Neutrophil (primary cell): ENCODE measurements at regions not wholly inside any gene's neighbourhood (a gene's known extent, or its start where the extent isn't known, plus 50 kb on each side); places are given as distances from the start of the nearest gene placed in this dataset.

Source experiments
- H3K27ac ChIP-seq: fragments of 200-600 bp; sonication (generic); 2 replicates; pipeline ENCODE4 v1.5.1; 2016; ENCODE audit warnings: mild to moderate bottlenecking, moderate library complexity
- H3K27me3 ChIP-seq: fragments of 200-600 bp; sonication (generic); 2 replicates; pipeline ENCODE4 v1.6.0; 2016; ENCODE audit warnings: mild to moderate bottlenecking
- H3K36me3 ChIP-seq: fragments of 200-600 bp; sonication (generic); 2 replicates; pipeline ENCODE4 v1.5.1; 2017
- H3K4me1 ChIP-seq, 2 experiments: fragments of 200-600 bp in 1 of 2; sonication (generic) in 1 of 2; 1 replicate in 1 of 2; 2 replicates in 1 of 2; pipeline versions ENCODE4 v1.5.1 to v1.6.1; 2013 to 2016; ENCODE audit warnings: low read depth in 1 of 2, low read length in 1 of 2, mild to moderate bottlenecking in 1 of 2, moderate library complexity in 1 of 2; ENCODE audit not compliant: control insufficient read depth in 1 of 2, insufficient read depth in 1 of 2
- H3K4me3 ChIP-seq, 2 experiments: fragments of 200-600 bp in 1 of 2; sonication (generic) in 1 of 2; 1 replicate in 1 of 2; 2 replicates in 1 of 2; pipeline ENCODE4 v1.5.1; 2013 to 2016; ENCODE audit warnings: low read depth in 1 of 2, low read length in 1 of 2, mild to moderate bottlenecking in 1 of 2, moderate library complexity in 1 of 2
- H3K9me3 ChIP-seq: fragments of 200-600 bp; sonication (generic); 2 replicates; pipeline ENCODE4 v1.5.1; 2016
- CTCF ChIP-seq: fragments of 200-600 bp; sonication (generic); IDR thresholded peaks from 2 replicates; pipeline ENCODE4 v1.5.1; 2016; ENCODE audit warnings: antibody characterized with exemption

GRCh38 chr5:82822634-82822927, 254.6 kb downstream of the TMEM167A start:
- Histone ChIP-seq H3K9me3 (no peaks in the 10 kb centered on the region), H3K27me3 (no peaks in the 10 kb centered on the region), H3K27ac (no peak overlapping the region), H3K4me1 (no peaks in the 10 kb centered on the region), H3K4me3 (no peak overlapping the region), H3K36me3 (no peaks in the 10 kb centered on the region)
- no peak for TF ChIP-seq CTCF

GRCh38 chr5:82821846-82822633, 255.2 kb downstream of the TMEM167A start:
- no peak overlapping the region for H3K4me3 ChIP-seq
- H3K4me1 ChIP-seq: no peaks in the 10 kb centered on the region
- H3K36me3 ChIP-seq: no peaks in the 10 kb centered on the region
- H3K27me3 ChIP-seq: no peaks in the 10 kb centered on the region
- no peaks in the 10 kb centered on the region for H3K9me3 ChIP-seq
- no peak for TF ChIP-seq CTCF
- H3K27ac ChIP-seq: no peak overlapping the region

DNA sequence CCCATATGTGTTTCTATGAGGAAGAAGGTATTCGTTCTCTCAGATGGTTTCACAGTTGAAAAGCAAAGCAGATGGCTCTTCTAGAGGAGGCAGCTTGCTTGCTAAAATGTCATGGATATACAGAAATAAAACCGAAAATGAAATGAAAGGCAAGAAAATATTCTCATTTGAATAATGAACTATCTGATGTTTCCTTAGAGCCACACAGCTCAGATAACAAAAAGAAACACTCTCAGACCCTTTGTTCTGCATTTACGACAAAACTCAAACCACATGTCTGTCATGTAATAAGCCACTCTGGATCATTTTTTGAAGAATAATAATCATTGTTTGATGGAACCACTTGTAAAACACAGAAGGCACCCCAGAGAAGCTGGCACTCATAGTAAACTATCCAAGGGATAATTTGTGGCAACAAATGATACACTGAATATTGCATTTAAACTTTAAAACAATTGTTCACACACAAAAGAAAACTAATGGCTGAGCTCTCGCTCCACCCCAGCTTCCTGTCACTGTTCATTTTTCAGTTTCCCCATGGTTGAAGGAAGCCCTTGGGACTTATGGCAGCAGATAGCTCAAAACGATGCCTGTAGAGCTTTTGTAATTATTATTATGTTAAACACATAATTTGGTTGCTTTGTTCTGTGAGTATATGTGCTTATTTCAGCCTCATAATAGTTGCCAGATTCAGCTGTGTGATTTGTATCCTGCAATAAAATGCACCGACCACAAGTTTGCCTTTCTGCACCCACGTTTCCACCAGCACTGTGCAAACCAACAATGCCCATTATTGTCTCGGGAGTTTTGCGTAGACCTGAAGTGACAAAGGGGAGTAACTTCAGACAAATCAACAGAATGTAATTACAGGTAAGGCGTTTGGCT, 256.0 kb downstream of the TMEM167A start:
- no peak overlapping the region for H3K4me3 ChIP-seq
- TF ChIP-seq CTCF: no peak
- H3K27me3 ChIP-seq: no peaks in the 10 kb centered on the region
- no peaks in the 10 kb centered on the region for H3K4me1 ChIP-seq
- no peaks in the 10 kb centered on the region for H3K9me3 ChIP-seq
- H3K27ac ChIP-seq: no peak overlapping the region
- no peaks in the 10 kb centered on the region for H3K36me3 ChIP-seq

DNA sequence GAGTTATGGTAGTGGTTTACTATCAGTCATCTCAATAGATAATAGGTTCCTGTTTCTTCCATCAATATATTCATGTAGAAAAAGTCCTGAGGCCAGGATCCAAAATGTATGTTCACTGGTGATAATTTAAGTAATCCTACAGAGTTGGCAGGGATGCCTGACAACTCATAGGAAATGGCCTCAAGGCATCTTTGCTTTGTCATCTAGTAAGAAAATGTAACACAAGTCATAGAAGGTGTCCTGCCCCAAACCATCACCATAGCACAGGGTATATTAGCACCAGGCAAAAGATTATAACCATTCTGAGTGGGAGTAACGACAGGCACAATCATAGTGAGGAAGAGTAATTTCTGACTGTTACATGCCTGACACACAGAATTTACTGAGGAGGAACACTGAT, 257.0 kb downstream of the TMEM167A start:
- Histone ChIP-seq H3K9me3 (no peaks in the 10 kb centered on the region), H3K27me3 (no peaks in the 10 kb centered on the region), H3K4me1 (no peaks in the 10 kb centered on the region), H3K4me3 (no peak overlapping the region), H3K27ac (no peak overlapping the region), H3K36me3 (no peaks in the 10 kb centered on the region)
- no peak for TF ChIP-seq CTCF

GRCh38 chr5:82817897-82818676, 259.1 kb downstream of the TMEM167A start:
- Histone ChIP-seq H3K36me3 (no peaks in the 10 kb centered on the region), H3K27me3 (no peaks in the 10 kb centered on the region), H3K4me3 (no peak overlapping the region), H3K9me3 (no peaks in the 10 kb centered on the region), H3K27ac (no peak overlapping the region), H3K4me1 (no peaks in the 10 kb centered on the region)
- TF ChIP-seq CTCF: no peak
